GM23338 (cell line): ENCODE measurements at regions not wholly inside any gene's neighbourhood (a gene's known extent, or its start where the extent isn't known, plus 50 kb on each side); places are given as distances from the start of the nearest gene placed in this dataset.

Experiments used
- ATAC-seq: fragments of 200-7000 bp; cut with Tn5 transposase; 3 replicates; pipeline ENCODE4 v1.9.1; 2020
- DNase-seq: peaks from one replicate; pipeline ENCODE4 v3.0.0-alpha.2; 2015; ENCODE audit warnings: low spot score
- H2AFZ ChIP-seq: fragments of 200-600 bp; sonication (generic); 2 replicates; pipeline ENCODE4 v1.8.0; 2016; ENCODE audit warnings: antibody characterized with exemption, mild to moderate bottlenecking, moderate library complexity
- H3F3A ChIP-seq: fragments of 200-600 bp; sonication (generic); replicated peaks from 2 replicates; pipeline ENCODE4 v1.8.0; 2017; ENCODE audit warnings: antibody characterized with exemption, mixed run types, low read depth
- H3K27ac ChIP-seq: fragments of 200-600 bp; sonication (generic); 2 replicates; pipeline ENCODE4 v1.6.1; 2016; ENCODE audit warnings: low read depth
- H3K27me3 ChIP-seq: fragments of 200-600 bp; sonication (generic); 2 replicates; pipeline ENCODE4 v1.8.0; 2016; ENCODE audit warnings: mild to moderate bottlenecking, mixed run types, moderate library complexity; ENCODE audit not compliant: insufficient read depth
- H3K36me3 ChIP-seq: fragments of 200-600 bp; sonication (generic); 2 replicates; pipeline ENCODE4 v1.8.0; 2016; ENCODE audit warnings: mild to moderate bottlenecking; ENCODE audit not compliant: insufficient read depth
- H3K4me1 ChIP-seq: fragments of 200-600 bp; sonication (generic); 2 replicates; pipeline ENCODE4 v1.8.0; 2016; ENCODE audit warnings: mild to moderate bottlenecking, moderate library complexity; ENCODE audit not compliant: insufficient read depth
- H3K4me2 ChIP-seq: fragments of 200-600 bp; sonication (generic); 2 replicates; pipeline ENCODE4 v1.7.1; 2017; ENCODE audit warnings: mixed run types
- H3K4me3 ChIP-seq: fragments of 200-600 bp; sonication (generic); 2 replicates; pipeline ENCODE4 v1.6.1; 2016; ENCODE audit warnings: mixed run types
- H3K79me2 ChIP-seq: fragments of 200-600 bp; sonication (generic); replicated peaks from 2 replicates; pipeline ENCODE4 v1.8.0; 2017; ENCODE audit warnings: mild to moderate bottlenecking; ENCODE audit not compliant: insufficient read depth
- H3K9me2 ChIP-seq: fragments of 200-600 bp; sonication (generic); 2 replicates; pipeline ENCODE4 v1.8.0; 2017; ENCODE audit not compliant: insufficient read depth
- H4K20me1 ChIP-seq: fragments of 200-600 bp; sonication (generic); replicated peaks from 2 replicates; pipeline ENCODE4 v1.8.0; 2017; ENCODE audit warnings: mild to moderate bottlenecking; ENCODE audit not compliant: insufficient read depth
- H3K27ac Mint-ChIP-seq: 2 replicates; pipeline ENCODE4 v1.8.0; 2020; ENCODE audit warnings: inconsistent platforms, mild to moderate bottlenecking, moderate library complexity, mixed read lengths
- H3K27me3 Mint-ChIP-seq: 3 replicates; pipeline ENCODE4 v1.8.0; 2022; ENCODE audit warnings: low read depth, mild to moderate bottlenecking, moderate library complexity, mixed read lengths, inconsistent platforms; ENCODE audit not compliant: insufficient read depth, poor library complexity
- H3K36me3 Mint-ChIP-seq: 3 replicates; pipeline ENCODE4 v1.8.0; 2021; ENCODE audit warnings: low read depth, mild to moderate bottlenecking, inconsistent platforms, moderate library complexity, mixed read lengths
- H3K4me1 Mint-ChIP-seq: 3 replicates; pipeline ENCODE4 v1.8.0; 2020; ENCODE audit warnings: mild to moderate bottlenecking, inconsistent platforms, mixed read lengths
- H3K4me3 Mint-ChIP-seq: 3 replicates; pipeline ENCODE4 v1.8.0; 2021; ENCODE audit warnings: moderate library complexity, mild to moderate bottlenecking, inconsistent platforms, mixed read lengths
- H3K9me3 Mint-ChIP-seq: 3 replicates; pipeline ENCODE4 v1.8.0; 2020; ENCODE audit warnings: moderate library complexity, mild to moderate bottlenecking, inconsistent platforms, mixed read lengths
- JUNB ChIP-seq: IDR thresholded peaks from one replicate; pipeline ENCODE4 v1.6.1; 2016; ENCODE audit warnings: antibody characterized with exemption; ENCODE audit not compliant: unreplicated experiment
- POLR2AphosphoS5 ChIP-seq: IDR thresholded peaks from 2 replicates; pipeline ENCODE4 v1.6.1; 2016; ENCODE audit warnings: antibody characterized with exemption, low read depth
- ZNF331 ChIP-seq: fragments of 250-450 bp; sonication (Bioruptor Pico); IDR thresholded peaks from 2 replicates; pipeline ENCODE4 v1.5.0; 2020; ENCODE audit warnings: low read depth, mild to moderate bottlenecking, moderate library complexity
- ZNF462 ChIP-seq: fragments of 250-450 bp; sonication (Bioruptor Pico); IDR thresholded peaks from 2 replicates; pipeline ENCODE4 v1.5.0; 2020; ENCODE audit warnings: mild to moderate bottlenecking, moderate library complexity
- TF ChIP-seq, protein P1 (sequence below): IDR thresholded peaks from one replicate; pipeline ENCODE4 v1.6.1; 2018; ENCODE audit warnings: antibody characterized with exemption; ENCODE audit not compliant: unreplicated experiment
- TF ChIP-seq, protein P2 (sequence below): IDR thresholded peaks from 2 replicates; pipeline ENCODE4 v1.6.1; 2016; ENCODE audit warnings: antibody characterized with exemption

DNA sequence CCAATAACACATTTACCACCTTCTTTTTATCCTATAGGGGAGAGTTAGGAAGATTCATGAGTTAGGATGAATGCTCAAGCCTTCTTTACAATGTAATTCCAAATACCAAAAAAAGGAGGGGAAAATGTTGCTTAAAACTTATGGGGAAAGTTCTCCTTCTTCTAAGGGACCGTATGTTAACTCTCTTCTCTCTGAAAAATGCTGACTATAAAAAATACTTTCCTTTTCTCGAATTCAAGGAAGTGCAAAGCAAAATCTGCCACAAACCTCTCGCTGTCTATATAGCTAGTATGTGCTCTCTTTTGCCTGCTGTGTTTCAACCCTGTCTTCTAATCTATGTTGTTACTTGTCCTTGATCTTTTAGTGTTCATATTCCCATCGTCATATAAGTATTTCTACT is 768.6 kb upstream of the C9orf72 start (continued):
- TF ChIP-seq, protein P1, sequence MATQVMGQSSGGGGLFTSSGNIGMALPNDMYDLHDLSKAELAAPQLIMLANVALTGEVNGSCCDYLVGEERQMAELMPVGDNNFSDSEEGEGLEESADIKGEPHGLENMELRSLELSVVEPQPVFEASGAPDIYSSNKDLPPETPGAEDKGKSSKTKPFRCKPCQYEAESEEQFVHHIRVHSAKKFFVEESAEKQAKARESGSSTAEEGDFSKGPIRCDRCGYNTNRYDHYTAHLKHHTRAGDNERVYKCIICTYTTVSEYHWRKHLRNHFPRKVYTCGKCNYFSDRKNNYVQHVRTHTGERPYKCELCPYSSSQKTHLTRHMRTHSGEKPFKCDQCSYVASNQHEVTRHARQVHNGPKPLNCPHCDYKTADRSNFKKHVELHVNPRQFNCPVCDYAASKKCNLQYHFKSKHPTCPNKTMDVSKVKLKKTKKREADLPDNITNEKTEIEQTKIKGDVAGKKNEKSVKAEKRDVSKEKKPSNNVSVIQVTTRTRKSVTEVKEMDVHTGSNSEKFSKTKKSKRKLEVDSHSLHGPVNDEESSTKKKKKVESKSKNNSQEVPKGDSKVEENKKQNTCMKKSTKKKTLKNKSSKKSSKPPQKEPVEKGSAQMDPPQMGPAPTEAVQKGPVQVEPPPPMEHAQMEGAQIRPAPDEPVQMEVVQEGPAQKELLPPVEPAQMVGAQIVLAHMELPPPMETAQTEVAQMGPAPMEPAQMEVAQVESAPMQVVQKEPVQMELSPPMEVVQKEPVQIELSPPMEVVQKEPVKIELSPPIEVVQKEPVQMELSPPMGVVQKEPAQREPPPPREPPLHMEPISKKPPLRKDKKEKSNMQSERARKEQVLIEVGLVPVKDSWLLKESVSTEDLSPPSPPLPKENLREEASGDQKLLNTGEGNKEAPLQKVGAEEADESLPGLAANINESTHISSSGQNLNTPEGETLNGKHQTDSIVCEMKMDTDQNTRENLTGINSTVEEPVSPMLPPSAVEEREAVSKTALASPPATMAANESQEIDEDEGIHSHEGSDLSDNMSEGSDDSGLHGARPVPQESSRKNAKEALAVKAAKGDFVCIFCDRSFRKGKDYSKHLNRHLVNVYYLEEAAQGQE = no peak

- H3K27ac Mint-ChIP-seq = no peak overlapping the region
- no peak overlapping the region for H3K4me3 Mint-ChIP-seq
- ATAC-seq = no peak
Measured at GRCh38 chr9:28342815-28343338, 769.6 kb upstream of the C9orf72 start.

More at GRCh38 chr9:28342815-28343338, 769.6 kb upstream of the C9orf72 start:
- Mint-ChIP-seq H3K36me3 (no peaks in the 10 kb centered on the region), H3K27me3 (no peaks in the 10 kb centered on the region), H3K4me1 (no peaks in the 10 kb centered on the region), H3K9me3 (peaks cover 3% of the 10 kb centered on the region)
- no peak overlapping the region for H3K27ac ChIP-seq
- DNase-seq = no peak
- H3K4me2 ChIP-seq = no peak overlapping the region
- H3K79me2 ChIP-seq = no peaks in the 10 kb centered on the region
- no peaks in the 10 kb centered on the region; the same call in 1 of the 2 replicates for H3K9me2 ChIP-seq
- no peaks in the 10 kb centered on the region for H3K27me3 ChIP-seq
- H2AFZ ChIP-seq = no peak overlapping the region
- no peaks in the 10 kb centered on the region for H3K36me3 ChIP-seq
- H4K20me1 ChIP-seq = no peaks in the 10 kb centered on the region
- no peaks in the 10 kb centered on the region for H3K4me1 ChIP-seq
- no peak overlapping the region for H3K4me3 ChIP-seq
- H3F3A ChIP-seq = no peaks in the 10 kb centered on the region
- no peak for TF ChIP-seq JUNB
- no peak for TF ChIP-seq ZNF331 (CRISPR knock-in tag)
- no peak for TF ChIP-seq ZNF462 (CRISPR knock-in tag)
- TF ChIP-seq POLR2AphosphoS5 = no peak
- TF ChIP-seq, protein P2, sequence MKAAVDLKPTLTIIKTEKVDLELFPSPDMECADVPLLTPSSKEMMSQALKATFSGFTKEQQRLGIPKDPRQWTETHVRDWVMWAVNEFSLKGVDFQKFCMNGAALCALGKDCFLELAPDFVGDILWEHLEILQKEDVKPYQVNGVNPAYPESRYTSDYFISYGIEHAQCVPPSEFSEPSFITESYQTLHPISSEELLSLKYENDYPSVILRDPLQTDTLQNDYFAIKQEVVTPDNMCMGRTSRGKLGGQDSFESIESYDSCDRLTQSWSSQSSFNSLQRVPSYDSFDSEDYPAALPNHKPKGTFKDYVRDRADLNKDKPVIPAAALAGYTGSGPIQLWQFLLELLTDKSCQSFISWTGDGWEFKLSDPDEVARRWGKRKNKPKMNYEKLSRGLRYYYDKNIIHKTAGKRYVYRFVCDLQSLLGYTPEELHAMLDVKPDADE = no peak
